GM13976 (cell line): ENCODE measurements at regions not wholly inside any gene's neighbourhood (a gene's known extent, or its start where the extent isn't known, plus 50 kb on each side); places are given as distances from the start of the nearest gene placed in this dataset.

ENCODE experiments used
- DNase-seq: peaks from one replicate; pipeline ENCODE4 v3.0.0; 2012; ENCODE audit warnings: low spot score
- CTCF ChIP-seq: IDR thresholded peaks from 2 replicates; pipeline ENCODE4 v1.5.1; 2012; ENCODE audit warnings: borderline replicate concordance, mild to moderate bottlenecking; ENCODE audit not compliant: insufficient read depth; ENCODE audit errors: extremely low read depth, missing control alignments, control extremely low read depth
- in situ Hi-C: fragments of 300-500 bp; cut with MboI; formaldehyde crosslinking; loops from one replicate; pipeline ENCODE4 v1.12.0; 2022; ENCODE audit warnings: low sequenced_read_pairs, mixed read lengths, inconsistent platforms; ENCODE audit not compliant: unreplicated experiment

GRCh38 chr1:164953098-164953497 lies 394.1 kb downstream of the PBX1 start:
- in situ Hi-C loops = no loop called here

GRCh38 chr1:164951508-164951907 lies 392.5 kb downstream of the PBX1 start:
- no peak for DNase-seq
- in situ Hi-C loops = no loop called here
- no peak for TF ChIP-seq CTCF

More at GRCh38 chr1:164953098-164953497, 394.1 kb downstream of the PBX1 start:
- no peak for DNase-seq
- TF ChIP-seq CTCF = no peak

- in situ Hi-C loops = no loop called here
- TF ChIP-seq CTCF = no peak
- DNase-seq = no peak
Observed at GRCh38 chr1:164950541-164950986, 391.6 kb downstream of the PBX1 start.

GRCh38 chr1:164949771-164950471 lies 390.9 kb downstream of the PBX1 start:
- in situ Hi-C loops = no loop called here
- no peak for DNase-seq
- TF ChIP-seq CTCF = no peak

GRCh38 chr1:164948101-164948500 lies 389.1 kb downstream of the PBX1 start:
- in situ Hi-C loops = no loop called here

GRCh38 chr1:164937291-164937690 lies 378.3 kb downstream of the PBX1 start:
- TF ChIP-seq CTCF = no peak
- no peak for DNase-seq
- in situ Hi-C loops = no loop called here

More at GRCh38 chr1:164948101-164948500, 389.1 kb downstream of the PBX1 start:
- no peak for DNase-seq
- TF ChIP-seq CTCF = no peak

GRCh38 chr1:164932580-164932979 lies 373.6 kb downstream of the PBX1 start:
- no peak for DNase-seq
- in situ Hi-C loops = no loop called here
- TF ChIP-seq CTCF = no peak
